Progenitor cell of endocrine pancreas (in vitro differentiated cells): ENCODE measurements at regions not wholly inside any gene's neighbourhood (a gene's known extent, or its start where the extent isn't known, plus 50 kb on each side); places are given as distances from the start of the nearest gene placed in this dataset.

ENCODE experiments used
- DNase-seq: peaks from one replicate; pipeline ENCODE4 v3.0.0; 2021; ENCODE audit warnings: low spot score; ENCODE audit not compliant: unreplicated experiment
- H3K27ac Mint-ChIP-seq: 2 replicates; pipeline ENCODE4 v1.8.0; 2021; ENCODE audit warnings: mild to moderate bottlenecking, moderate library complexity, mixed read lengths
- H3K27me3 Mint-ChIP-seq: 2 replicates; pipeline ENCODE4 v1.8.0; 2021; ENCODE audit warnings: mixed read lengths
- H3K36me3 Mint-ChIP-seq: 2 replicates; pipeline ENCODE4 v1.8.0; 2022; ENCODE audit warnings: mixed read lengths; ENCODE audit not compliant: insufficient read depth
- H3K4me1 Mint-ChIP-seq: 2 replicates; pipeline ENCODE4 v1.8.0; 2021; ENCODE audit warnings: low read depth, mixed read lengths
- H3K4me3 Mint-ChIP-seq: 2 replicates; pipeline ENCODE4 v1.8.0; 2021; ENCODE audit warnings: low read depth, mild to moderate bottlenecking, moderate library complexity, mixed read lengths
- H3K9me3 Mint-ChIP-seq: 2 replicates; pipeline ENCODE4 v1.8.0; 2021; ENCODE audit warnings: low read depth, mixed read lengths
- TF ChIP-seq, protein P1 (sequence below): fragments of 200-600 bp; sonication (generic); IDR thresholded peaks from one replicate; pipeline ENCODE4 v1.5.0; 2021; ENCODE audit warnings: antibody characterized with exemption, mild to moderate bottlenecking; ENCODE audit not compliant: unreplicated experiment

DNA sequence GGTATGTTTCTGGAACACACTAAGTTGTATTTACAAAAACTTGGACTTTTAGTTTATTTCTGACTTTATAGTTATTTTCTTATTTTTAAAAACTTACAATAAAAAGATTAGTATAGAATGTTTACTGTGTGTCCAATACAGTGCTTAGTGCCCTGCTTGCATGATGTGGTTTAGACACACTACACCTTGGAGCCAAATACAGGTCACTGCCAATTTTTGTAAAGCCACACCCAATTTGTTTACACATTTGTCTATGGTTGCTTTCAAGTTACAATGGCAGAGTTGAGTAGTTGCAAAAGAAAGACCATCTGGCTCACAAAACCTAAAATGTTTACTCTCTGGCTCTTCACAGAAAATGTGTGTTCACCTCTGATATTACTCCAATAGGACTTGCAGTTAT lies 807.1 kb downstream of the KCNJ2 start:
- H3K27ac Mint-ChIP-seq, result no peak overlapping the region
- TF ChIP-seq, protein P1, sequence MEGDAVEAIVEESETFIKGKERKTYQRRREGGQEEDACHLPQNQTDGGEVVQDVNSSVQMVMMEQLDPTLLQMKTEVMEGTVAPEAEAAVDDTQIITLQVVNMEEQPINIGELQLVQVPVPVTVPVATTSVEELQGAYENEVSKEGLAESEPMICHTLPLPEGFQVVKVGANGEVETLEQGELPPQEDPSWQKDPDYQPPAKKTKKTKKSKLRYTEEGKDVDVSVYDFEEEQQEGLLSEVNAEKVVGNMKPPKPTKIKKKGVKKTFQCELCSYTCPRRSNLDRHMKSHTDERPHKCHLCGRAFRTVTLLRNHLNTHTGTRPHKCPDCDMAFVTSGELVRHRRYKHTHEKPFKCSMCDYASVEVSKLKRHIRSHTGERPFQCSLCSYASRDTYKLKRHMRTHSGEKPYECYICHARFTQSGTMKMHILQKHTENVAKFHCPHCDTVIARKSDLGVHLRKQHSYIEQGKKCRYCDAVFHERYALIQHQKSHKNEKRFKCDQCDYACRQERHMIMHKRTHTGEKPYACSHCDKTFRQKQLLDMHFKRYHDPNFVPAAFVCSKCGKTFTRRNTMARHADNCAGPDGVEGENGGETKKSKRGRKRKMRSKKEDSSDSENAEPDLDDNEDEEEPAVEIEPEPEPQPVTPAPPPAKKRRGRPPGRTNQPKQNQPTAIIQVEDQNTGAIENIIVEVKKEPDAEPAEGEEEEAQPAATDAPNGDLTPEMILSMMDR, result no peak

DNA sequence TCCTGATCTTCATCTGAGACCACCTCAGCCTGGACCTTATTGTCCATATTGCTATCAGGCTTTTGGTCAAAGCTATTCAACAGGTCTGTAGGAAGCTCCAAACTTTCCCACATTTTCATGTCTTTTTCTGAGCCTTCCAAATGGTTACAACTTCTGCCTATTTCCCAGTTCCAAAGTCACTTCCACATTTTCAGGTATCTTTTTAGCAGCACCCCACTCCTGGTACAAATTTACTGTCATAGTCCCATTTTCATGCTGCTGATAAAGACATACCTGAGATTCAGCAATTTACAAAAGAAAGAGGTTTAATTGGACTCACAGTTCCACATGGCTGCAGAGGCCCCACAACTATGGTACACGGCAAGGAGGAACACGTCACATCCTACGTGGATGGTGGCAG lies 815.5 kb downstream of the KCNJ2 start:
- H3K27me3 Mint-ChIP-seq, result no peaks in the 10 kb centered on the region
- H3K27ac Mint-ChIP-seq, result no peak overlapping the region
- DNase-seq, result no peak
- H3K4me1 Mint-ChIP-seq, result no peaks in the 10 kb centered on the region
- no peak overlapping the region for H3K4me3 Mint-ChIP-seq
- no peaks in the 10 kb centered on the region for H3K36me3 Mint-ChIP-seq
- TF ChIP-seq, protein P1, result no peak
- peaks cover 19% of the 10 kb centered on the region for H3K9me3 Mint-ChIP-seq

More for the DNA sequence above, 807.1 kb downstream of the KCNJ2 start:
- DNase-seq, result no peak
- Mint-ChIP-seq H3K36me3 (peaks cover 1% of the 10 kb centered on the region), H3K9me3 (peaks cover 8% of the 10 kb centered on the region), H3K4me3 (no peak overlapping the region), H3K27me3 (peaks cover 9% of the 10 kb centered on the region), H3K4me1 (no peaks in the 10 kb centered on the region)

DNA sequence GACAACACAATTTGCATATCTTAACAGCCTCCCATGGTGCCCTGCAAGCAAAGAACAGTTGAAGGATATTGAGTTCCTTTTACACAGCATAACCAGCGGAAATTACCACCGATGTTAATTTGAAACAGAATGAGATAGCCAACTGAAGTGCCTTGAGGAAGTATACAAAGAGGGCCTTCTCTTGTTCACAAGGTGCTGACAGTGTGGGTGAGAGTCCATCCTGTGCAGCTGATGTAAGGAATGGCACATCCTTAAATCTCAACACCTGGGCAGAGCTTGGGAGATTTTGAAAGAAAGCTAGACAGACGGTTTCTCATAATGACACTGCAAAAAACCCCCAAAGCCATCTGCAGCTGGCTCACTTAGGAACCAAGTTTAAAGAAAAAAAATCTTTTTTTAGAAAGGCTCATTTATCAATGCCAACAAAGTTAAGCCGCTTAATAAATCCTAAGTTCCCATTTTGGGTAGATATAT lies 818.6 kb downstream of the KCNJ2 start:
- H3K36me3 Mint-ChIP-seq, result no peaks in the 10 kb centered on the region
- TF ChIP-seq, protein P1, result no peak
- peaks cover 24% of the 10 kb centered on the region for H3K9me3 Mint-ChIP-seq
- no peaks in the 10 kb centered on the region for H3K4me1 Mint-ChIP-seq
- H3K27me3 Mint-ChIP-seq, result no peaks in the 10 kb centered on the region
- no peak for DNase-seq
- no peak overlapping the region for H3K4me3 Mint-ChIP-seq
- H3K27ac Mint-ChIP-seq, result no peak overlapping the region

DNA sequence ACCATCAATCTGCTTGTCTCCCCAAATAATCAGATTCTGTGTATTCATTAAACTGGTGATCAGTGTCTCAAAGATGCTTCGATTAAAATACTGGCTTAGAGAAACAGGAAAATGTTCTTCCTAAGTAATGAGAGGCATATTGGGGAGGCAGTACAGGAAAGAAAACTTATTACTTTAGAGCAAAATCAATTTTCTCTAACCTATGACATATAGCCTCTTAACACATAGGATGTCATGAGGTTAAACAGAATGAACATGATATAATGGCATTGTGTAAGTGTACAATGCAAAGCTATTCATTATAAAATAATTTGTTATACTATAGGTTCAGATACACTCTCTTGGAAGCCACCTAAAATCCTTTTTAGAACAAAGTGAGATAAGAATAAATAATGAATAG lies 819.3 kb downstream of the KCNJ2 start:
- Mint-ChIP-seq H3K4me3 (no peak overlapping the region), H3K27me3 (no peaks in the 10 kb centered on the region), H3K27ac (no peak overlapping the region), H3K9me3 (peaks cover 21% of the 10 kb centered on the region), H3K36me3 (no peaks in the 10 kb centered on the region), H3K4me1 (no peaks in the 10 kb centered on the region)
- no peak for DNase-seq
- TF ChIP-seq, protein P1, result no peak

DNA sequence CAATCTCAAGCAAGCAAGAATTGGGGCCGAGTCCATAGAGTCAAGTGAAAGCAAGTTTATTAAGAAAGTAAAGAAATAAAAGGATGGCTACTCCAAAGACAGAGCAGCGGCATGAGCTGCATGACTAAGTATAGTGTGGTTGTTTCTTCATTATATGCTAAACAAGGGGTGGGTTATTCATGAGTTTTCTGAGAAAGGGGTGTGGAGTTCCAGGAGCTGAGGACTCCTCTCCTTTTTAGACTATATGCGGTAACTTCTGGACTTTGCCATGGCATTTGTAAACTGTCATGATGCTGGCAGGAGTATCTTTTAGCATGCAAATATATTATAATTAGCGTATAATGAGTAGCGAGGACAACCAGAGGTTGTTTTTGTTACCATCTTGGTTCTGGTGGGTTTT lies 819.9 kb downstream of the KCNJ2 start:
- no peak for DNase-seq
- H3K4me3 Mint-ChIP-seq, result no peak overlapping the region

More for the DNA sequence above, 819.9 kb downstream of the KCNJ2 start:
- Mint-ChIP-seq H3K27ac (no peak overlapping the region), H3K9me3 (peaks cover 21% of the 10 kb centered on the region), H3K36me3 (no peaks in the 10 kb centered on the region), H3K27me3 (no peaks in the 10 kb centered on the region), H3K4me1 (no peaks in the 10 kb centered on the region)
- TF ChIP-seq, protein P1, result no peak
